ENCODE measurements at regions not wholly inside any gene's neighbourhood (a gene's known extent, or its start where the extent isn't known, plus 50 kb on each side); places are given as distances from the start of the nearest gene placed in this dataset.
"Not testable (repeated sequence)": the region's sequence is repeated elsewhere in the genome, so short reads cannot be mapped to it uniquely, and the experiment has no call there.

- WGBS, 2 donors (ENCODE audit: low coverage in 1 of 2): 40 to 48% methylated on average over 1 of the region's 1 CpG
- TF ChIP-seq POLR2A (IDR thresholded peaks at IDR 0.05) (no peak), CTCF (IDR thresholded peaks at IDR 0.05) (no peak)
- no peak for DNase-seq
- Histone ChIP-seq H3K27ac (no peak overlapping the region), H3K27me3 (peaks cover 5% of the 10 kb centered on the region), H3K4me1 (no peaks in the 10 kb centered on the region), H3K9me3 (no peaks in the 10 kb centered on the region), H3K4me3 (no peak overlapping the region), H3K36me3 (no peaks in the 10 kb centered on the region)
- intact Hi-C loops (cut with DNase I; ENCODE audit: low total_unique reads): no loop called here
- in situ Hi-C loops (cut with MboI; ENCODE audit: low pct_ligation_motif_present in 1 of 4, low pct_unique_long_range_greater_than_20kb in 1 of 4, low sequenced_read_pairs in 3 of 4): no loop called here
Observed at GRCh38 chr14:104416383-104416782, 163.2 kb upstream of the C14orf180 start.

DNA sequence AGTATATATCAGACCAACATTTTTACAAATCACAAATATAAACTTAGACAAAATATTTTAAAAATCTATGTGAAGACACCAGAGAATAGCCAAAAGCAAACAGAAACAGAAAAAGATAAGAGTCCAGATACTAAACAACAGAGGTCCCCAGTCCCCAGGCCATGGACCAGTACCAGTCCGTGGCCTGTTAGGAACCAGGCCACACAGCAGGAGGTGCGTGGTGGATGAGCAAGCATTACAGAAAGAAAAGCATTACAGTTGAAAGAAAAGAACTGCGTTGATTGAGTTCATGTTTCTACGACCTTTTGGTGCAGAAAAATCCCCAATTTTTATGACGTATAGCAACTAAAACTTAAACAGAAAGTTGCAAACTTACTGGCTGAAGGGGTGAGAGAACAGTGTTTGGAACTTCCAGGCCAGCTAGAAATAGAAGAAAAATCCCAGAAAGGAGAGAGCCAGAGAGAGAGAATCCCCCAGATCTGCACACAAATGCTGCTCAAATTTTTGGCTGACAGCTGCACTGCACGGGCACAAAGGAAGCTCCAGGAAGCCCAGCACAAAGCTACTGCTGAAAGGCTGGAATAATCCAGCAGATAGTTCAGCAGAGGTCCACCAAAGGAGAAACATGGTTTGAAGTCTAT, 159.6 kb upstream of the C14orf180 start:
- Histone ChIP-seq H3K27ac (no peak overlapping the region), H3K4me1 (peaks cover 0 to 7% (median 0%) of the 10 kb centered on the region in 4 donors), H3K36me3 (no peaks in the 10 kb centered on the region), H3K4me3 (no peak overlapping the region), H3K9me3 (no peaks in the 10 kb centered on the region), H3K27me3 (peaks cover 5% of the 10 kb centered on the region)
- WGBS, 2 donors (ENCODE audit: low coverage in 1 of 2): 52 to 89% methylated on average over 3 to 6 of the region's 6 CpGs
- intact Hi-C loops (cut with DNase I; ENCODE audit: low total_unique reads): no loop called here
- DNase-seq: no peak
- in situ Hi-C loops (cut with MboI; ENCODE audit: low pct_ligation_motif_present in 1 of 4, low pct_unique_long_range_greater_than_20kb in 1 of 4, low sequenced_read_pairs in 3 of 4): no loop called here
- TF ChIP-seq CTCF (IDR thresholded peaks at IDR 0.05) (no peak), POLR2A (IDR thresholded peaks at IDR 0.05) (no peak), EP300 (IDR thresholded peaks at IDR 0.05; ENCODE audit: low read depth) (no peak), POLR2AphosphoS5 (IDR thresholded peaks at IDR 0.05) (no peak)

DNA sequence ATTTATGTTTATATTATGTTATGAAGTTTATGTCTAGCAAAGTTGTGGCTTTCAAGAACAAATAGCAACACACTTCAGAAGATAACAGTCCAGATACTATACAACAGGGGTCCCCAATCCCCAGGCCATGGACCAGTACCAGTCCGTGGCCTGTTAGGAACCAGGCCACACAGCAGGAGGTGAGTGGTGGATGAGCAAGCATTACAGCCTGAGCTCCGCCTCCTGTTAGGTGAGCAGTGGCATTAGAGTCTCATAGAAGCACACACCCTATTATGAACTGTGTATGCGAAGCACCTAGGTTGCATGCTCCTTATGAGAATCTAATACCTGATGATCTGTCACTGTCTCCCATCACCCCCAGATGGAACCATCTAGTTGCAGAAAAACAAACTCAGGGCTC, 159.0 kb upstream of the C14orf180 start:
- DNase-seq; H3K9me3 ChIP-seq; H3K4me3 ChIP-seq; in situ Hi-C loops (cut with MboI; ENCODE audit: low pct_ligation_motif_present in 1 of 4, low pct_unique_long_range_greater_than_20kb in 1 of 4, low sequenced_read_pairs in 3 of 4); intact Hi-C loops (cut with DNase I; ENCODE audit: low total_unique reads); H3K27ac ChIP-seq; H3K4me1 ChIP-seq; H3K36me3 ChIP-seq; H3K27me3 ChIP-seq: not testable (repeated sequence)
- 66% methylated on average over 3 of the region's 3 CpGs; no CpG with 5 or more reads in 1 of the 2 donors for WGBS, 2 donors (ENCODE audit: low coverage in 1 of 2)

DNA sequence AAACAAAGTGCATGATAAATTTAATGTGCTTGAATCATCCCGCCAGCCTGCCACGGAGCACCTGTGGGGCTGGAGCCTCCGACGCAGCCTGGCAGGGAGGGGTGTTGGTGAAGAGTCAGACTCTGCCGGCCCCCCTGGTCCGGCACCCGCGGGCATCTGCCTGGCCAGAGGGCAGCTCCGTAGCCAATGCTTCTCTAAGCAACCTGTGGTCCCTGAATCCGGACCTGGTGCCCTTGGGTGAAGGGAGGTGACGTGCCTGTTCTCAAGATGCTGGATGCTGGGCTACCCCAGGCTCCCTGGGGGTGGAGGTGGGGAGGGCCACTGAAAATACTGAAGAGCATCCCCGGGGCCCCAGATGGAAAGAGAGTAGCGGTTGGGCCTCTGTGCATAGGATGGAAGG, 158.6 kb upstream of the C14orf180 start:
- DNase-seq: no peak
- intact Hi-C loops (cut with DNase I; ENCODE audit: low total_unique reads): no loop called here
- H3K36me3 ChIP-seq: no peaks in the 10 kb centered on the region
- H3K4me1 ChIP-seq: peaks cover 0 to 8% (median 0%) of the 10 kb centered on the region in 4 donors
- 82 to 84% methylated on average over 5 to 13 of the region's 13 CpGs for WGBS, 2 donors (ENCODE audit: low coverage in 1 of 2)
- H3K27ac ChIP-seq: no peak overlapping the region
- H3K4me3 ChIP-seq: no peak overlapping the region
- no peaks in the 10 kb centered on the region for H3K9me3 ChIP-seq
- in situ Hi-C loops (cut with MboI; ENCODE audit: low pct_ligation_motif_present in 1 of 4, low pct_unique_long_range_greater_than_20kb in 1 of 4, low sequenced_read_pairs in 3 of 4): no loop called here
- H3K27me3 ChIP-seq: peaks cover 4% of the 10 kb centered on the region
- no peak for TF ChIP-seq POLR2A (IDR thresholded peaks at IDR 0.05)
- TF ChIP-seq EP300 (IDR thresholded peaks at IDR 0.05; ENCODE audit: low read depth): no peak
- no peak for TF ChIP-seq CTCF (IDR thresholded peaks at IDR 0.05)
- no peak for TF ChIP-seq POLR2AphosphoS5 (IDR thresholded peaks at IDR 0.05)

DNA sequence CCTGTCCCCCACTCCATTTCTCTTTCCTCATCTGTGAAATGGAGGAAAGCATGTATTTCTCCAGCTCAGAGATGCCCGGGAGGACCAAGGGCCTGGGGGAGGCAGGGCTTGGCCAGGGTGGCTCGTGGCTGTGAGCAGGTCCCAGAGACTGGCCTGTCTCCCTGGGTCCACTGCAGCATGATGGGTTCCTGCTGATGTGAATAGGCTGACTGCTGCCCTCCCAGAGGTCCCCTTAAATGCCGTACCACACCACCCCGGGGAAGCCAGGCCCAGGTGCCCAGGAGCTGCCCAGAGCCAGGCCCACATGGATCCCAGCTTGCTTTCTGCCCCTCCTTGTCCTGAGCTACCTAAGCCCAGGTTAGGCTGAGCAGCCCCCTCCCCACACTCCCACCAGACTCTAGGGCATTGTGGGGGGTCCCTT, 158.2 kb upstream of the C14orf180 start:
- no peak for DNase-seq
- Histone ChIP-seq H3K27me3 (no peaks in the 10 kb centered on the region), H3K4me3 (no peak overlapping the region), H3K36me3 (no peaks in the 10 kb centered on the region), H3K27ac (no peak overlapping the region), H3K4me1 (peaks cover 0 to 8% (median 0%) of the 10 kb centered on the region in 4 donors), H3K9me3 (no peaks in the 10 kb centered on the region)
- TF ChIP-seq POLR2A (IDR thresholded peaks at IDR 0.05): no peak
- no peak for TF ChIP-seq EP300 (IDR thresholded peaks at IDR 0.05; ENCODE audit: low read depth)
- no peak for TF ChIP-seq CTCF (IDR thresholded peaks at IDR 0.05)
- TF ChIP-seq POLR2AphosphoS5 (IDR thresholded peaks at IDR 0.05): no peak
- in situ Hi-C loops (cut with MboI; ENCODE audit: low pct_ligation_motif_present in 1 of 4, low pct_unique_long_range_greater_than_20kb in 1 of 4, low sequenced_read_pairs in 3 of 4): no loop called here
- intact Hi-C loops (cut with DNase I; ENCODE audit: low total_unique reads): no loop called here
- 93% methylated on average over 3 of the region's 4 CpGs; no CpG with 5 or more reads in 1 of the 2 donors for WGBS, 2 donors (ENCODE audit: low coverage in 1 of 2)
